HFF-Myc (cell line): ENCODE measurements at regions not wholly inside any gene's neighbourhood (a gene's known extent, or its start where the extent isn't known, plus 50 kb on each side); places are given as distances from the start of the nearest gene placed in this dataset.

Experiments used
- DNase-seq: peaks from one replicate; pipeline ENCODE4 v3.0.0-alpha.2; 2011; ENCODE audit warnings: low read depth; ENCODE audit errors: extremely low read depth
- H3K4me3 ChIP-seq: replicated peaks from 2 replicates; pipeline ENCODE4 v1.5.1; 2011; ENCODE audit warnings: low read depth, mild to moderate bottlenecking, control low read depth, low read length
- TF ChIP-seq, protein P1 (sequence below): IDR thresholded peaks from 2 replicates; pipeline ENCODE4 v1.5.1; 2012; ENCODE audit warnings: mild to moderate bottlenecking, low read depth, low read length, control low read depth; ENCODE audit errors: missing control alignments

GRCh38 chr17:36862116-36862920 lies 75.0 kb upstream of the LHX1 start:
- DNase-seq, result no peak
- H3K4me3 ChIP-seq, result no peak overlapping the region
- TF ChIP-seq, protein P1, sequence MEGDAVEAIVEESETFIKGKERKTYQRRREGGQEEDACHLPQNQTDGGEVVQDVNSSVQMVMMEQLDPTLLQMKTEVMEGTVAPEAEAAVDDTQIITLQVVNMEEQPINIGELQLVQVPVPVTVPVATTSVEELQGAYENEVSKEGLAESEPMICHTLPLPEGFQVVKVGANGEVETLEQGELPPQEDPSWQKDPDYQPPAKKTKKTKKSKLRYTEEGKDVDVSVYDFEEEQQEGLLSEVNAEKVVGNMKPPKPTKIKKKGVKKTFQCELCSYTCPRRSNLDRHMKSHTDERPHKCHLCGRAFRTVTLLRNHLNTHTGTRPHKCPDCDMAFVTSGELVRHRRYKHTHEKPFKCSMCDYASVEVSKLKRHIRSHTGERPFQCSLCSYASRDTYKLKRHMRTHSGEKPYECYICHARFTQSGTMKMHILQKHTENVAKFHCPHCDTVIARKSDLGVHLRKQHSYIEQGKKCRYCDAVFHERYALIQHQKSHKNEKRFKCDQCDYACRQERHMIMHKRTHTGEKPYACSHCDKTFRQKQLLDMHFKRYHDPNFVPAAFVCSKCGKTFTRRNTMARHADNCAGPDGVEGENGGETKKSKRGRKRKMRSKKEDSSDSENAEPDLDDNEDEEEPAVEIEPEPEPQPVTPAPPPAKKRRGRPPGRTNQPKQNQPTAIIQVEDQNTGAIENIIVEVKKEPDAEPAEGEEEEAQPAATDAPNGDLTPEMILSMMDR, result no peak

DNA sequence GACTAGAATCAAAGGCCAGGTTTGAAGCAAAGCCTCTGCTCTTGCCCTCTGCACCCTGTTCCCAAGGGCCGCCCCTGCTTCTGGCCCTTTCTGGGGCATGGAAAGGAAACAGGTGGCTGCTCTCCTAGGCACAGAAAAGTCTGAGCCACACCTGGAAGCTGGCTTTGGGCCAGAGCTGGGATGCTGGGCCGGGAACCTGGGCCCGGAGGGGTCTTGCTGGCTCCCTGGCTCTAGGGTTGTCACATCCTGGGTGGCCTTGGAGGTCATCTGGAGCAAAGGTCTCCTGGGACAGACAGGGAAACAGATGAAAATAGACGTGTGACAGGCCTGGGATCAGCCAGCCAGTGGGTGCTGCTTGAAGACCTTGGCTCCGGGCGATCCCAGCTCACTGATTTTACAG lies 74.1 kb upstream of the LHX1 start:
- TF ChIP-seq, protein P1, result no peak
- no peak for DNase-seq
- no peak overlapping the region for H3K4me3 ChIP-seq

GRCh38 chr17:36863676-36864612 lies 73.3 kb upstream of the LHX1 start:
- no peak for DNase-seq
- TF ChIP-seq, protein P1, result no peak
- no peak overlapping the region for H3K4me3 ChIP-seq

GRCh38 chr17:36864827-36865430 lies 72.3 kb upstream of the LHX1 start:
- no peak for DNase-seq
- H3K4me3 ChIP-seq, result no peak overlapping the region
- TF ChIP-seq, protein P1, result no peak

GRCh38 chr17:36867716-36868341 lies 69.4 kb upstream of the LHX1 start:
- DNase-seq, result no peak
- H3K4me3 ChIP-seq, result no peak overlapping the region
- TF ChIP-seq, protein P1, result no peak

- H3K4me3 ChIP-seq, result no peak overlapping the region
- TF ChIP-seq, protein P1, result no peak
- DNase-seq, result no peak
Measured at GRCh38 chr17:36868777-36869176, 68.5 kb upstream of the LHX1 start.
